ENCODE measurements at regions not wholly inside any gene's neighbourhood (a gene's known extent, or its start where the extent isn't known, plus 50 kb on each side); places are given as distances from the start of the nearest gene placed in this dataset.

GRCh38 chr20:4550740-4551139, 135.5 kb upstream of the PRNP start:
- TF ChIP-seq POLR2A (IDR thresholded peaks at IDR 0.05; ENCODE audit: low read length) (no peak), GATA1 (IDR thresholded peaks at IDR 0.05; ENCODE audit: low read depth, low read length) (no peak)

Measured in erythroblast (primary cell).